HL-60 (cell line): ENCODE measurements at regions not wholly inside any gene's neighbourhood (a gene's known extent, or its start where the extent isn't known, plus 50 kb on each side); places are given as distances from the start of the nearest gene placed in this dataset.

Experiments
- DNase-seq, 2 experiments: peaks; one replicate each; pipeline ENCODE4 v3.0.0-alpha.2; 2010 to 2020; ENCODE audit warnings: low read depth in 1 of 2, low spot score in 1 of 2
- H3K27ac ChIP-seq: fragments of 250-450 bp; sonication (Bioruptor Pico); replicated peaks from 2 replicates; pipeline ENCODE4 v1.5.1; 2020; ENCODE audit warnings: mild to moderate bottlenecking, moderate library complexity
- H3K27me3 ChIP-seq: fragments of 250-450 bp; sonication (Bioruptor Pico); 2 replicates; pipeline ENCODE4 v1.5.1; 2021; ENCODE audit warnings: mild to moderate bottlenecking, moderate library complexity; ENCODE audit not compliant: insufficient read depth, poor library complexity, severe bottlenecking
- H3K4me3 ChIP-seq: replicated peaks from 2 replicates; pipeline ENCODE4 v1.5.1; 2011; ENCODE audit warnings: mild to moderate bottlenecking, control low read depth, low read length; ENCODE audit not compliant: insufficient read depth
- CTCF ChIP-seq: IDR thresholded peaks from one replicate; pipeline ENCODE4 v1.5.1; 2011; ENCODE audit warnings: low read length, control low read depth, inconsistent platforms; ENCODE audit not compliant: insufficient read depth
- GABPA ChIP-seq: IDR thresholded peaks from 2 replicates; pipeline ENCODE4 v1.6.1; 2012; ENCODE audit warnings: low read depth
- POLR2AphosphoS5 ChIP-seq: IDR thresholded peaks from 2 replicates; pipeline ENCODE4 v1.6.1; 2012; ENCODE audit warnings: low read depth
- SPI1 ChIP-seq: IDR thresholded peaks from 2 replicates; pipeline ENCODE4 v1.6.1; 2012; ENCODE audit warnings: low read depth, mild to moderate bottlenecking, borderline replicate concordance
- TF ChIP-seq, protein P1 (sequence below): IDR thresholded peaks from 2 replicates; pipeline ENCODE4 v1.6.1; 2012; ENCODE audit warnings: low read depth; ENCODE audit not compliant: insufficient replicate concordance

- Histone ChIP-seq H3K4me3 (no peak overlapping the region), H3K27ac (no peak overlapping the region), H3K27me3 (no peaks in the 10 kb centered on the region)
- TF ChIP-seq, protein P1, sequence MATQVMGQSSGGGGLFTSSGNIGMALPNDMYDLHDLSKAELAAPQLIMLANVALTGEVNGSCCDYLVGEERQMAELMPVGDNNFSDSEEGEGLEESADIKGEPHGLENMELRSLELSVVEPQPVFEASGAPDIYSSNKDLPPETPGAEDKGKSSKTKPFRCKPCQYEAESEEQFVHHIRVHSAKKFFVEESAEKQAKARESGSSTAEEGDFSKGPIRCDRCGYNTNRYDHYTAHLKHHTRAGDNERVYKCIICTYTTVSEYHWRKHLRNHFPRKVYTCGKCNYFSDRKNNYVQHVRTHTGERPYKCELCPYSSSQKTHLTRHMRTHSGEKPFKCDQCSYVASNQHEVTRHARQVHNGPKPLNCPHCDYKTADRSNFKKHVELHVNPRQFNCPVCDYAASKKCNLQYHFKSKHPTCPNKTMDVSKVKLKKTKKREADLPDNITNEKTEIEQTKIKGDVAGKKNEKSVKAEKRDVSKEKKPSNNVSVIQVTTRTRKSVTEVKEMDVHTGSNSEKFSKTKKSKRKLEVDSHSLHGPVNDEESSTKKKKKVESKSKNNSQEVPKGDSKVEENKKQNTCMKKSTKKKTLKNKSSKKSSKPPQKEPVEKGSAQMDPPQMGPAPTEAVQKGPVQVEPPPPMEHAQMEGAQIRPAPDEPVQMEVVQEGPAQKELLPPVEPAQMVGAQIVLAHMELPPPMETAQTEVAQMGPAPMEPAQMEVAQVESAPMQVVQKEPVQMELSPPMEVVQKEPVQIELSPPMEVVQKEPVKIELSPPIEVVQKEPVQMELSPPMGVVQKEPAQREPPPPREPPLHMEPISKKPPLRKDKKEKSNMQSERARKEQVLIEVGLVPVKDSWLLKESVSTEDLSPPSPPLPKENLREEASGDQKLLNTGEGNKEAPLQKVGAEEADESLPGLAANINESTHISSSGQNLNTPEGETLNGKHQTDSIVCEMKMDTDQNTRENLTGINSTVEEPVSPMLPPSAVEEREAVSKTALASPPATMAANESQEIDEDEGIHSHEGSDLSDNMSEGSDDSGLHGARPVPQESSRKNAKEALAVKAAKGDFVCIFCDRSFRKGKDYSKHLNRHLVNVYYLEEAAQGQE = no peak
- no peak for TF ChIP-seq GABPA
- no peak for TF ChIP-seq SPI1
- no peak for TF ChIP-seq CTCF
- no peak for TF ChIP-seq POLR2AphosphoS5
- DNase-seq = no peak
These were observed 285.3 kb upstream of the GRAMD2B start for GRCh38 chr5:126137891-126138280.

DNA sequence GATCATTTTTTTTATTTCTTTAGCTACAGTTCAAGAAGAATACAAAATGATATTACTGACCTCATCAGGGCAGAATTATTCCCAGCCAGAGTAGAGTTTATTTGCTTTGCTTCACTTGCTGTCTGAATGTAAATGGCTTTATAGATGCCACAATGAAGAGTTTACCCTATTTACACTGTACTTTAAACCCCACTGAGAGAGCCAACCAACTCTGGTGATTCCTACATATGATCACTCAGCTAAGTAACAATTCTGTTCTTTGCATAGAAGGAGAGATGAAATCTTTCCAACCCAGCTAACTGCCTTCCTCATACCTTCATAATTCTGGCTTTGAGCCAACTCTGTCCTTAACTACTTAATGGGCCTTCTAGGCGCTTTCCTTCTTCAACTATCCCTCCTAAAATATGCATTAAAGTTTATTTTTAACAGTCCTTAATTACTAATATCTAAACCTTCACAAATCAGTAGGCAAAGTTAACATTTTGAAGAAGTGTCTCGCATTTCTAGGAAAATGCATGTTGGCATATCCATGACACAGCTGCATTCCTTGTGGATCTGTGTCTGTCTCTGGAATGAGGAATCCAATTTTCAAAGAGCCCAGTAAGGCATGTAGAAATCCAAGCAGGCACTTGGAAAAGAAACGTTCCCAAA is 284.8 kb upstream of the GRAMD2B start:
- Histone ChIP-seq H3K4me3 (no peak overlapping the region), H3K27me3 (no peaks in the 10 kb centered on the region), H3K27ac (no peak overlapping the region)
- TF ChIP-seq POLR2AphosphoS5 (no peak), CTCF (no peak), GABPA (no peak), SPI1 (no peak)
- TF ChIP-seq, protein P1 = no peak
- DNase-seq = no peak

GRCh38 chr5:126139086-126139485 is 284.1 kb upstream of the GRAMD2B start:
- Histone ChIP-seq H3K27ac (no peak overlapping the region), H3K4me3 (no peak overlapping the region), H3K27me3 (no peaks in the 10 kb centered on the region)
- DNase-seq = no peak
- no peak for TF ChIP-seq CTCF
- TF ChIP-seq, protein P1 = no peak
- no peak for TF ChIP-seq GABPA
- TF ChIP-seq SPI1 = no peak
